Nephron progenitor cell (in vitro differentiated cells): ENCODE measurements at regions not wholly inside any gene's neighbourhood (a gene's known extent, or its start where the extent isn't known, plus 50 kb on each side); places are given as distances from the start of the nearest gene placed in this dataset.
A peak's percentile ranks its signal among the peaks of the same experiment; 100 is the strongest.
"Not testable (repeated sequence)": the region's sequence is repeated elsewhere in the genome, so short reads cannot be mapped to it uniquely, and the experiment has no call there.

Source experiments
- DNase-seq: peaks from one replicate; pipeline ENCODE4 v3.0.0; 2021
- H3K27ac Mint-ChIP-seq: 2 replicates; pipeline ENCODE4 v1.8.0; 2021; ENCODE audit warnings: mild to moderate bottlenecking, moderate library complexity, mixed read lengths
- H3K27me3 Mint-ChIP-seq: 2 replicates; pipeline ENCODE4 v1.8.0; 2021; ENCODE audit warnings: mild to moderate bottlenecking, low read depth, mixed read lengths; ENCODE audit not compliant: poor library complexity
- H3K36me3 Mint-ChIP-seq: 2 replicates; pipeline ENCODE4 v1.8.0; 2021; ENCODE audit warnings: low read depth, mixed read lengths
- H3K4me1 Mint-ChIP-seq: 2 replicates; pipeline ENCODE4 v1.8.0; 2021; ENCODE audit warnings: mixed read lengths
- H3K4me3 Mint-ChIP-seq: 2 replicates; pipeline ENCODE4 v1.8.0; 2021; ENCODE audit warnings: mild to moderate bottlenecking, moderate library complexity, mixed read lengths
- H3K9me3 Mint-ChIP-seq: 2 replicates; pipeline ENCODE4 v1.8.0; 2021; ENCODE audit warnings: mild to moderate bottlenecking, moderate library complexity, mixed read lengths
- TF ChIP-seq, protein P1 (sequence below): fragments of 200-600 bp; sonication (generic); IDR thresholded peaks from 2 replicates; pipeline ENCODE4 v1.5.0; 2021; ENCODE audit warnings: antibody characterized with exemption

DNA sequence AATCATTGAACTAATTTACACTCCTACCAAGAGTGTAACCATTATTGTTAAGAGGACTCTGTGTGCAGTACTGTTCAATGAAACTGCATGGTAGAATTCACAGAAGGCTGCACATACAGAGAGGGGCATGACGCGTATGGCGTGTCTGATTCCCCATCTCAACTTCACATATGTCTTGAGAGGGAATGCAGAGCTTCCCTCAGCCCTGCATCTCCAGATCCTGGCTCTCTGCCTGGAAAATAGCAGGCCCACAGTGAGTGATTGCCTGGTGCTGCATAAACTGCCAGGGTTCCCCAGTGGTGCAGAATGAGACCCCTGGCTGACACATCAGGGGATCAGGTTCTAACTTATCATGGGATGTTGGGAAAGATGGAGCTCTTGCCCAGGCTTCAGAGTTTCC, 260.2 kb upstream of the ISX start:
- H3K36me3 Mint-ChIP-seq, result no peaks in the 10 kb centered on the region
- peaks cover 24% of the 10 kb centered on the region for H3K4me1 Mint-ChIP-seq
- peaks cover 4% of the 10 kb centered on the region for H3K27me3 Mint-ChIP-seq
- no peak overlapping the region for H3K27ac Mint-ChIP-seq
- peaks cover 17% of the 10 kb centered on the region for H3K9me3 Mint-ChIP-seq
- no peak for DNase-seq
- TF ChIP-seq, protein P1, sequence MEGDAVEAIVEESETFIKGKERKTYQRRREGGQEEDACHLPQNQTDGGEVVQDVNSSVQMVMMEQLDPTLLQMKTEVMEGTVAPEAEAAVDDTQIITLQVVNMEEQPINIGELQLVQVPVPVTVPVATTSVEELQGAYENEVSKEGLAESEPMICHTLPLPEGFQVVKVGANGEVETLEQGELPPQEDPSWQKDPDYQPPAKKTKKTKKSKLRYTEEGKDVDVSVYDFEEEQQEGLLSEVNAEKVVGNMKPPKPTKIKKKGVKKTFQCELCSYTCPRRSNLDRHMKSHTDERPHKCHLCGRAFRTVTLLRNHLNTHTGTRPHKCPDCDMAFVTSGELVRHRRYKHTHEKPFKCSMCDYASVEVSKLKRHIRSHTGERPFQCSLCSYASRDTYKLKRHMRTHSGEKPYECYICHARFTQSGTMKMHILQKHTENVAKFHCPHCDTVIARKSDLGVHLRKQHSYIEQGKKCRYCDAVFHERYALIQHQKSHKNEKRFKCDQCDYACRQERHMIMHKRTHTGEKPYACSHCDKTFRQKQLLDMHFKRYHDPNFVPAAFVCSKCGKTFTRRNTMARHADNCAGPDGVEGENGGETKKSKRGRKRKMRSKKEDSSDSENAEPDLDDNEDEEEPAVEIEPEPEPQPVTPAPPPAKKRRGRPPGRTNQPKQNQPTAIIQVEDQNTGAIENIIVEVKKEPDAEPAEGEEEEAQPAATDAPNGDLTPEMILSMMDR, result no peak
- no peak overlapping the region for H3K4me3 Mint-ChIP-seq

DNA sequence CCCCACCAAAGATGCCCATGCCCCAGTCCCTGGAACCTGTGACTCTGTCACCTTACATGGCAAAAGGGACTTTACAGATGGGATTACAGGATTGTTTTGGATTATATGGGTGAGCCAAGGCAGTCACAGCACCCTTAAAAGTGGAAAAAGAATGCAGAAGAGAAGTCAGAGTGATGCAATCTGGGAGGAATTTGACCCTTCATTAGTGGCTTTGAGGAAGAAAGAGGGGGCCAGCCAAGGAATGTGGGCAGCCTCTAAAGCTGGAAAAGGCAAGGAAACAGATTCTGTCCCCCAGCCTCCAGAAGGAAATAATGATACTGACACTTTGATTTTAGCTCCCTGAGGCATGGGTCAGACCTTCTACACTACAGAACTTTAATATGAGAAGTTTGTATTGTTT, 257.3 kb upstream of the ISX start:
- TF ChIP-seq, protein P1, result no peak
- Mint-ChIP-seq H3K4me3 (no peak overlapping the region), H3K27ac (no peak overlapping the region), H3K36me3 (no peaks in the 10 kb centered on the region), H3K9me3 (peaks cover 17% of the 10 kb centered on the region), H3K4me1 (peaks cover 18% of the 10 kb centered on the region), H3K27me3 (peaks cover 4% of the 10 kb centered on the region)
- DNase-seq, result no peak

DNA sequence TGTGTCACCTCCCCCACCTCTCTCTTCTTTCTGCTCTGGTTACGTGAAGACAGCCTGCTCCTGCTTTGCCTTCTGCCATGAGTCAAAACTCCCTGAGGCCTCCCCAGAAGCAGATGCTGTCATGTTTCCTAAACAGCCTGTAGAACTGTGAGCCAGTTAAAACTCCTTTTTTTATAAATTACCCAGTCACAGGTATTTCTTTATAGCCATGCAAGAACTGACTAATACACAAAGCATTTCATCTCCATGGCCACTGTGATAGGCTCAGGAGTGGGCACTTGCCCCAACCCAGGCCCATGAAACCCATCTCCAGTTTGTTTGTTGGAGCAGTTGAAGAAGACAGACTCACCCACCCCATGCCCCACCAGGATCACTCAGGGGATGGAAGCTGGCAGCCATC, 253.3 kb upstream of the ISX start:
- Mint-ChIP-seq H3K4me3 (no peak overlapping the region), H3K9me3 (peaks cover 41% of the 10 kb centered on the region)

DNA sequence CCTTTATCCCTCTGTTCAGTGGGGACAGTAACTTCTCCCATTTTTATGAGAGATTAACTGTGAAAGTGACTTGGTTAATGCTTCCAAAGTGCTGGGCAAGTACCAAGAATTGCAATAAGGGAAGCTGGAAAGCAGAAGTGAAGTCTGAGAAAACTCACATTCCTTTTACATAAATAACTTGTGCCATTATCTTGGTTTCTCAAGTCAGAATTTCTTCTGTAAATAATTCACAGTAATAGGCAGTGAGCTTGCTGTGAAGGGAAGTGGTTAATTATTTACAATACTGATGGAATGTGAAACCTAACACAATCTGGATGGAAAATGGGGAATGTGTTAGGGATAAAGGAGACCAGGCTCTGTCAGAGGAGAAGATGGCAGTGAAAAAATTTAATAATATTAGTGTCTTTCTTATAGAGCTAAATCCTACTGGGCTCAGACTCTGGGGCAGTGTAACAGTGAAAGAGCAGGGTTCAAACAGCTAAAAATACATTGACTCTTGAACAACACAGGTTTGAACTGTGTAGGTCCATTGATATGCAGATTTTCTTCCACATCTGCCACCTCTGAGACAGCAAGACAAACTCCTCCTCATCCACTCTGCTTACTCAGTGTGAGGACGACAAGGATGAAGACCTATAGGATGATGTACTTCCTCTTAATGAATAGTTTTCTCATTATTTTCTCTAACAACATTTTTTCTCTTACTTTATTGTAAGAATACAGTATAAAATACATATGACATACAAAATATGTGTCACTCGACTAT, 251.5 kb upstream of the ISX start:
- peaks cover 27% of the 10 kb centered on the region for H3K4me1 Mint-ChIP-seq
- H3K27ac Mint-ChIP-seq, result no peak overlapping the region
- peaks cover 47% of the 10 kb centered on the region for H3K9me3 Mint-ChIP-seq
- TF ChIP-seq, protein P1, result no peak
- H3K36me3 Mint-ChIP-seq, result peaks cover 16% of the 10 kb centered on the region
- peaks cover 4% of the 10 kb centered on the region for H3K27me3 Mint-ChIP-seq
- DNase-seq, result no peak
- H3K4me3 Mint-ChIP-seq, result no peak overlapping the region

More for the DNA sequence above, 253.3 kb upstream of the ISX start:
- TF ChIP-seq, protein P1, result no peak
- peaks cover 27% of the 10 kb centered on the region for H3K4me1 Mint-ChIP-seq
- H3K27ac Mint-ChIP-seq, result peak overlapping the region; percentile 65
- DNase-seq, result no peak
- peaks cover 12% of the 10 kb centered on the region for H3K36me3 Mint-ChIP-seq
- H3K27me3 Mint-ChIP-seq, result peaks cover 4% of the 10 kb centered on the region

DNA sequence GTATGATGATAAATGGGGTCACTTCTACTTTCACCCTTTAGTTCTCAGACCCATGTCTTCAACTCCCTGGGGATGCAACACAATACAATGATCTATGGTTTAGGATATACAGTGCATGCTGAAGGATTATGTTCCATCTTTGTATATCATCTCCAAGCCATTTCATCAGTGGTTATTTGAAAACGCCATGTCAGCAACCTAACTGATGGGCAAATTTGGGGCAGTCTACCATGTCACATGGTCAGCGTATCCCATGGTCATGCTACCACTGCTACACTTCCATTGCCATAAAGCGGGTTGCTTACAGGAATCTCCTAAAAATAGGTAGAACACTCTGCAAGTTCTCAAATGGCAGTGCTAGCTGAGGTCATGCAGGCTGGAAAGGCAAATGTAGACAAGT, 236.5 kb upstream of the ISX start:
- H3K36me3 Mint-ChIP-seq, result no peaks in the 10 kb centered on the region
- peaks cover 9% of the 10 kb centered on the region for H3K27me3 Mint-ChIP-seq
- H3K4me1 Mint-ChIP-seq, result peaks cover 46% of the 10 kb centered on the region
- H3K4me3 Mint-ChIP-seq, result no peak overlapping the region
- H3K27ac Mint-ChIP-seq, result no peak overlapping the region
- peaks cover 13% of the 10 kb centered on the region for H3K9me3 Mint-ChIP-seq
- TF ChIP-seq, protein P1, result no peak
- DNase-seq, result no peak

DNA sequence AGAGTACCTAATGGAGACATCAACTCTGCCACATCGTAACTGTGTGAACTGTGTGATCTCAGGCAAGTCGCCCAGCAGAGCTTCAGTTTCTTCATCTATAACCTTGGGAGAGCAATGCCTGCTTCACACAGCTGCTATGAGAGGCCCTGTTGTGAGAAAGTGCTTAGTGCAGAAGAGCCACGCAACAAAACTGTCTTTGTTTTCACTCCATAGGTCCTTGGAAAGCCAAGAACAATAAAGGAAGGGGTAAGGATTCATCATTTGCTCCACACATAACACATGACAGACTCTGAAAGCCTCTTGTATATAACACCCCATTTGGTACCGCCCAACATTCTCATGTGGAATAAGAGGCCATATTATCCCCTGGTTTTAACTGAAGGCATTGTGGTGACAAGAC, 231.9 kb upstream of the ISX start:
- DNase-seq, result no peak
- no peaks in the 10 kb centered on the region for H3K36me3 Mint-ChIP-seq
- TF ChIP-seq, protein P1, result no peak
- peaks cover 16% of the 10 kb centered on the region for H3K27me3 Mint-ChIP-seq
- H3K9me3 Mint-ChIP-seq, result peaks cover under 1% of the 10 kb centered on the region
- H3K27ac Mint-ChIP-seq, result no peak overlapping the region
- peaks cover 65% of the 10 kb centered on the region for H3K4me1 Mint-ChIP-seq
- H3K4me3 Mint-ChIP-seq, result no peak overlapping the region

DNA sequence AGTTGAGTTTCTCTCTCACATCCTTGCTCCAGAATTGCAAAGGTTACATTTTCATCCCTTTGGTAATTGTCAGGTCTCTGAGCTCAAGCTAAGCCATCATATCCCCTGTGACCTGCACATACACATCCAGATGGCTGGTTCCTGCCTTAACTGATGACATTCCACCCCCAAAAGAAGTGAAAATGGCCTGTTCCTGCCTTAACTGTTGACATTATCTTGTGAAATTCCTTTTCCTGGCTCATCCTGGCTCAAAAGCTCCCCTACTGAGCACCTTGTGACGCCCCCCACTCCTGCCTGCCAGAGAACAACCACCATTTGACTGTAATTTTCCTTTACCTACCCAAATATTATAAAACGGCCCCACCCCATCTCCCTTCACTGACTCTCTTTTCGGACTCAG, 231.4 kb upstream of the ISX start:
- DNase-seq, H3K4me3 Mint-ChIP-seq, H3K9me3 Mint-ChIP-seq, H3K36me3 Mint-ChIP-seq: not testable (repeated sequence)
- Mint-ChIP-seq H3K27ac (peak overlapping the region; percentile 50), H3K27me3 (peaks cover 16% of the 10 kb centered on the region), H3K4me1 (peaks cover 65% of the 10 kb centered on the region)
